ENCODE measurements at regions not wholly inside any gene's neighbourhood (a gene's known extent, or its start where the extent isn't known, plus 50 kb on each side); places are given as distances from the start of the nearest gene placed in this dataset.
"Not testable (repeated sequence)": the region's sequence is repeated elsewhere in the genome, so short reads cannot be mapped to it uniquely, and the experiment has no call there.

GRCh38 chr2:167843217-167843616 is 404.2 kb downstream of the STK39 start:
- no peak for DNase-seq

DNA sequence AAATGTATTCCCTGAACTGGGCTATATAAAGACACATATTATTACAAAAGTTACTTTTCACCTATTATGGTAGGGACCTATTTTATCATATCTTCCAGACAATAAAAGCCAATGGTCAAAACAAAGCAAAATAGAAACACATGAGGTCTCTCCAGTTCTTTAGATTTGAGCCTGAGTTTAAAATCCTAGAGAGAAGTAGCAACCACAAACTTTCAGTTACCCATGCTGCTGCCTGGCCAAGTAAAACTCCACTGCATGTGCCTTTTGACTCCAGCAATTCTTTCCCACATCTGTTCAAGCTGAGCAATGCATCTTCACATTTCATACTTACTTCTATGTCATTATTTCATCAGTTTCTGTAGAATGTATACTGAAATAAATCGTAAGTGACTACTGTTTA is 405.3 kb downstream of the STK39 start:
- DNase-seq: no peak

DNA sequence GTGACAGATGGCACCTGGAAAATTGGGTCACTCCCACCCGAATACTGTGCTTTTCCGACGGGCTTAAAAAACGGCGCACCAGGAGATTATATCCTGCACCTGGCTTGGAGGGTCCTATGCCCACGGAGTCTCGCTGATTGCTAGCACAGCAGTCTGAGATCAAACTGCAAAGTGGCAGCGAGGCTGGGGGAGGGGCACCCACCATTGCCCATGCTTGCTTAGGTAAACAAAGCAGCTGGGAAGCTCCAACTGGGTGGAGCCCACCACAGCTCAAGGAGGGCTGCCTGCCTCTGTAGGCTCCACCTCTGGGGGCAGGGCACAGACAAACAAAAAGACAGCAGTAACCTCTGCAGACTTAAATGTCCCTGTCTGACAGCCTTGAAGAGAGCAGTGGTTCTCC is 412.1 kb downstream of the STK39 start:
- DNase-seq: not testable (repeated sequence)

DNA sequence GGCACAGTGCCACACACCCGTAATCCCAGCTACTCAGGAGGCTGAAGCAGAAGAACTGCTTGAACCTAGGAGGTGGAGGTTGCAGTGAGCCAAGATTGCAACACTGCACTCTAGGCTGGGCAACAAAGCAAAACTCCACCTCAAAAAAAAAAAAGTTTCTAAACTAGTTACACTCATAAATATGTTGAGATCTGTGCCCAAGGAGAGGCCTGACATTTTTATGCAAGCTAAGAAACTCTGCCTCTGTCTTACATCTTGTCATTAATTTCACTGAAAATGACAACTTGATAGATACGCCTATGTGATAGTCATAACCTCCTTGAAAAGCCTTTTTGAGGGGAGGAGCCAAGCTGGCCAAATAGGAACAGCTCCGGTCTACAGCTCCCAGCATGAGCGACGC is 412.7 kb downstream of the STK39 start:
- DNase-seq: no peak

GRCh38 chr2:167833294-167833693 is 414.1 kb downstream of the STK39 start:
- no peak for DNase-seq

- no peak for DNase-seq
These were observed 414.5 kb downstream of the STK39 start for GRCh38 chr2:167832868-167833287.

- no peak for DNase-seq
These were observed 419.9 kb downstream of the STK39 start for GRCh38 chr2:167827352-167828097.

DNA sequence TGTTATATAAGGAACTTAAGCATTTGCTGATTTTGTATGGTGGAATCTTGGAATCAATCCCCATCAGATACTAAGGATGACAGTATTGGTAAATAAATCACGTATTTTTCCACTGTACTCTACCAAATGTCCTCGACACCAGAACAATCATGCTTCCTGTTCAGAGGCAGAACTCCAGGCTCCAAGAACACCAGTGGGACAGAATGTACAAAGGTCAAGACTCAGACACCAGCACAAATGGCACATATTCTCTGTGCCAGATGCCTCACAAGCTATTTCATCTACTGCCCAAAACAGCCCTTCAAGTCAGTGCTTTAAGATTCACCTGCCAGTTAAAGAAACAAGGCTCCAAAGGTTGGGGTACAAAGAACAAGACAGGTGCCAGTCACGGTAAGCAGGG is 420.5 kb downstream of the STK39 start:
- DNase-seq: no peak

DNA sequence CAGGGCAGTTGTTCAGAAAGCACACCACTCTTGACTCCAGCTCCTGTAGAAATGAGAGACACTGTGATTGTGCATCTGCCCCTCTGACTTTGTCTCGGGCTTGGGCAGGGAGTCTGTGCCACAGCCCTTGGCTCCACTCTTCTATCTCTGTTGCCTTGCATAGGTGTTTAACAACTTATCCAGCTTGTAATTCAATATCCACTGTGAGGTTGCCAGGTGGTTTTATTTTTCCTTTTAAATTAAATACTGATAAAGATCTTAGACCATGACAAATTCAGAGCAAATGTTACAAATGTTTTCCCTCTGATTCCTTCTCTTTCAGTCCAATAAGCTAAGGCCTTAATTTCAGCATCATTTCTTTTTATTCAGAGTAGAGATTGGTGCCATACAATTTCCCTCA is 421.7 kb downstream of the STK39 start:
- no peak for DNase-seq

DNA sequence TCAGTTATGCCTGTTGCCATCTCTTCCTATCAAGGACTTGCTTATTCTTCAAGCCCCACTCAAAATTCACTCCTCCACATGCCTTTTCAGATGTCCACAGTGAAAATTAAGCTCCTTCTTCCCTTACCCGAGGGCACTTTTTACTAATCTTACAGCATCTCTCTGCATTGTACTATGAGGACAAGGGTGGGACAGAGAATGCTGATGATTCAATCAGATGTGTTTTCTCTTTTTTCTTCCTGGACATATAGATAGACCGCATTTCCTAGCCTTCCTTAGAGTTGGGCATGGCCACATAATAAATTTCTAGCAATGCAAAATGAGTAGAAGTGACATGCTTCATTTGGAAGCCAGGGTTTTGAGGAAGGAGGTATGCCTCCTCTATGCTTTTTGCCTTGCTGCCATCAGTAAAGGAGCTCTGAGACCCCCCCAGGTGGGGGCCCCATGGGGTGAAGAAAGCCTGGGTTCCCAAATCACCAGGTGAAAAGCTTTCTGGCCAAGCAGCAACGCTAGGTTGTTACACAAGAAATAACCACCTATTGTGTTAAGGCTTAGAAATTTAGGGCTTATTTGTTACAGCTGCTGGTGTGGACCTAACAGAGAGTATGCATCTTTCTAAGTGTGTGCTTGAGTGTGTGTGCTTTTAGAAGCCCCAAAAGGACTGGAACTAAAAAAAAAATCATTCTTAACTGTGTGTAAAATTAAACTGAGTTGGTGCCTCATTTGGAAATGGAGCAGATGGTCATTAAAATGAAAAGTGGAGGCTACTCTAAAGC is 424.5 kb downstream of the STK39 start:
- DNase-seq: no peak

DNA sequence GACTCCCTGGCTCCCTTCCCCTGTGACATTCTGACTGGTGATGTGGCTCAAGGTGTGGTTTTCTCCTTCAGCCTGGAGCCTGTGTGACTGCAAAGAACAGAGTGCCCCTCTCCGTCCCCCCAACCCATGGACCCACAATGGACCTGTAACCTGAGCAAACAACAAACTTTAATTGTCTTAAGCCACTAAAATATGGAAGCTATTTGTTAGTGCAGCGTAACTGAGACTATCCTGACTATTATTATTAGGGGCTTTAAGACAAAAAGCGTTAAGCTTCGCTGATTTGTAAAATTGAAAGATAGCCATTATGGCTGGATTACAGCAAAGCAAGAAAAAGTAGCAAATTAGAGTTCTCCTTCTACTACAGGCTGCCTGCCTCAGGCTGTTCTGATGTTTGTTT is 426.9 kb downstream of the STK39 start:
- no peak for DNase-seq

GRCh38 chr2:167818521-167818920 is 428.9 kb downstream of the STK39 start:
- DNase-seq: no peak

GRCh38 chr2:167817908-167818307 is 429.5 kb downstream of the STK39 start:
- DNase-seq: no peak

- DNase-seq: no peak
These were observed 430.0 kb downstream of the STK39 start for GRCh38 chr2:167817422-167817821.

DNA sequence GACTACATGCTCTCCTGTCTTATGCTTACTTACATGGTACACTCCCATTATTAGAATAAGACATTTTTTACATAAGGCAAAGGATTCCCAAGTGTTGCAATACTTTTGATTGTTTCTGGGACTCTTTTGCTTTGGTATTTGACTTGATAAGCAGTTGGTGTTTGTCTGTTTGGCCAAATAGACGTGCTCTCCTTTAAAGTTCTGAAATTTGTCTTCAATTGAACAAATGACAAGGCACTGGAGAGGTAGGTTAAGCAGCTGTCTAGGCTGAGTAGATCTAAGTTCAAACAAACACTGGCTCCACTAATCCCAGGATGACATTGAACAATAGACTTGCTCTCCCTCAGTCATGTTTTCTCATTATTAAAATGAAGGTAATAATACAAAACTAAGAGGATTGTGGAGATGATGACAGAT is 430.5 kb downstream of the STK39 start:
- DNase-seq: no peak

- DNase-seq: no peak
These were observed 432.3 kb downstream of the STK39 start for GRCh38 chr2:167814881-167815718.

DNA sequence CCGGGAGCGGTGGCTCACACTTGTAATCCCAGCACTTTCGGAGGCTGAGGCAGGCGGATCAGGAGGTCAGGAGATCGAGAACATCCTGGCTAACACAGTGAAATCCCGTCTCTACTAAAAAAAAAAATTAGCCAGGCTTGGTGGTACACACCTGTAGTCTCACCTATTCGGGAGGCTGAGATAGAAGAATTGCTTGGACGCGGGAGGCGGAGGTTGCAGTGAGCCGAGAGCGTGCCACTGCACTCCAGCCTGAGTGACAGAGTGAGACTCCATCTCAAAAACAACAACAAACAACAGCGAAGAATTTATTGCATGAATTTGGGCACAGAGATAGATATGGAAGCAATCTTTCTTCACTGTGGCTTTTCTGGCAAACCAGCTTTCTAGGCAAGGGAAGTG is 432.9 kb downstream of the STK39 start:
- DNase-seq: not testable (repeated sequence)

GRCh38 chr2:167809799-167810198 is 437.6 kb downstream of the STK39 start:
- not testable (repeated sequence) for DNase-seq

- no peak for DNase-seq
These were observed 443.9 kb downstream of the STK39 start for GRCh38 chr2:167803449-167803988.

DNA sequence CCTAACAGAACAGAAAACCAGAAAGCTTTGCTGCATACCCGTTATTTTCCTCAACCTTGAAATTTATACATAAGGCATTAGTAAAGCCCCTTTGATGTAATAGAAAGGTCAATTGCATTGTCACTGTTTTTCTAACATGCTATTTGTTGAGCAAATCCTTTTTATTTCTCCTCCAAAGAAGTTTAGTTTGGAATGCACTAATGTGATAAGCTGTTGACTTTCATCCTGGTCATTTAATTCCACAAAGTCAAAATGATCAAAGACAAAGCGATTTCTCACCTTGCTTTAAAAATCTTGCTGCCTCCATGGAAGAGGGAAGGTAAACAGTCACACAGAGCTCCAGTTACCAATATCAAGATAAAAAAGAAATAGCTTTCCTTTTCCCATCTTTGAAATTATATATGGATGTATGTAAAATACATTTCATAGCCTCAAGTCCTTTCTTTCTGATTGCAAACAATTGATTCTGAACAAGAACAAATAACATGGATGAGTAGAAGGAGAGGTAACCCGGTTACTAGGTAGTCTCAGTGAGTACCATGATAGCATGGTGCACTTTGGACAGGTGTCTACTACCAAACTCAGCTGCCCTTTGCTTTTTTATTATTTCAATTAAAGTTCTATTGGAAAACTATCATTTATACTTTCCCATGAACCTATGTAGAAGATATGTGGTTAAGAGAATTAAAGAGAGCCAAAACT is 452.7 kb downstream of the STK39 start:
- DNase-seq: no peak

GRCh38 chr2:167793725-167794124 is 453.7 kb downstream of the STK39 start:
- no peak for DNase-seq

DNA sequence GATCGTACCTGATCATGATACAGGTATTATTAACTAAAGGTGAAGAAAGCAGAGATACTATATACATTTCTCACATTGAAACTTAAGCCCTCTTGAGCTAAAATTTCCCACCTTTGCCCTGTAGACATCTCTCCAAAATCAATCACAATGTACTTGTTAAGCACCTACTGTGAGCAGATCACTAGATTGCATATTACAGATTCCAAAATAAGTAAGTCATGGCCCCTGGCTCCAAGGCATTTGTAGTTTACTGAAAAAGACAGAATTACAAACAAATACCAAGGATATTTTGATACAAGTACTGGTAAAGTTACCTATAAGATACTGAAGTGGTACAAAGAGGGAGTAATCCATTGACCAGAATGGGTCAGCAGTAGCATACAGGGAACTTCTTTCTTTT is 455.3 kb downstream of the STK39 start:
- no peak for DNase-seq
